ENCODE measurements at regions not wholly inside any gene's neighbourhood (a gene's known extent, or its start where the extent isn't known, plus 50 kb on each side); places are given as distances from the start of the nearest gene placed in this dataset.

DNA sequence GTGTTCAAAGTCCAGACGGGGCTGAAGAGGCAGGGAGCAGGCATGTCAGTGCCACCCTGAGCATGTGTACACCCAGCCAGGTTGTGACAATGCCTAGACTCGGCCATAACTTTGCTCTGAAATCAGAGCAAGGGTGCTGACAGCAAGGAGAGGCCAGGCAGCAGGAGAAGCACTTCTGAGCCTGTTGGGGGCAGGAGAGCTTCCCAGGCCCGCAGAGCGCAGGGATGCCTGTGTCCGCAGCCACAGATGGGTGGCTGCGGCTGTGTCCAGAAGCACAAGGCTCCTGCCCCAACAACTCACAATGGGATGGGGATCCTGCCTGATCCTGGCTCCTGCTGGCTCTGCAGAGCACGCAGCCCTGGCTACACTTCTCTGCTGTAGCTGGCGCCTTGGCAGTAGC, 373.9 kb downstream of the CHSY3 start:
- TF ChIP-seq POLR2A (IDR thresholded peaks at IDR 0.05) (no peak), CTCF (IDR thresholded peaks at IDR 0.05) (no peak)

Measured in uterus (tissue), 2 donors.